Right renal cortex interstitium (tissue), 3 donors: ENCODE measurements at regions not wholly inside any gene's neighbourhood (a gene's known extent, or its start where the extent isn't known, plus 50 kb on each side); places are given as distances from the start of the nearest gene placed in this dataset.

Experiments
- DNase-seq, 3 donors: peaks; one replicate each; pipeline ENCODE4 v3.0.0-alpha.2; 2013; ENCODE audit warnings: low read depth in 3 of 3, low spot score in 2 of 3

- DNase-seq, result no peak
These were observed 246.8 kb upstream of the KCNG1 start for GRCh38 chr20:51269671-51270070.

GRCh38 chr20:51267679-51268078 lies 244.8 kb upstream of the KCNG1 start:
- no peak for DNase-seq

- no peak for DNase-seq
These were observed 243.4 kb upstream of the KCNG1 start for GRCh38 chr20:51266353-51266752.

DNA sequence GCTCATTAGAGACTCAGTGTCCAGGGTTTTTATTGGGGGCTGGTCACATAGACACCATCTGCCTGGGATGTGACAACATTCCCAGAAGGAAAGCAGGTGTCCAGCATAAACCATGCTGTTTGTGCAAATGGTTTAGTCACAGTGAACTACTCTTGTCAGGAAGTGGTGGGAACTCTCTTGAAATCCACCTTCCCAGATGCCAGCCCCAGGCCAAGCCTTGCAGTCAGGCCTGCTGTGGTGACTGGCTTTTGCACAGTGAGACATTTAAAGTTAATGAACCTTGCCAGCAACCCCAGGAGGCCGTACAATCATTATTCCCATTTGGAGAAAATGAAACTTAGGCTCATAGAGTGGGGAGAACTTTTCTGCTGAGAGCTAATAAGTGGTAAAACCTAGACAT lies 242.5 kb upstream of the KCNG1 start:
- no peak for DNase-seq

DNA sequence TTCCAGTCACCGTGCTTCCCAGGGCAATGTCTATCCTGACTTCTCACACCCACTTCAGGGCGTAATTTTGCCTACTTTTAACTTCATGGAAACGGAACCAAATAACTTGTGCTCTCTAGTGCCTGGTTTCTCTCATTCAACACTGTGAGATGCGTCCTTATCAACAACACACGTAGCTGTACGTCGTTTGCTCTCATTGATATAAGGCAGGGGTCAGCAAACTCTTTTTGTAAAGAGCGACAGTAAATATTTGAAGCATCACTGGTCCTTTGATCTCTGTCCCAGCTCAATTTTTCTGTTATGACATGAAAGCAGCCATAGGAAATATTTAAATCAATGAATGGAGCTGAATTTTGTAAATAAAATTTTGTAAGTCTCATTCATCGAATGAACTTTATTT lies 239.3 kb upstream of the KCNG1 start:
- no peak for DNase-seq

DNA sequence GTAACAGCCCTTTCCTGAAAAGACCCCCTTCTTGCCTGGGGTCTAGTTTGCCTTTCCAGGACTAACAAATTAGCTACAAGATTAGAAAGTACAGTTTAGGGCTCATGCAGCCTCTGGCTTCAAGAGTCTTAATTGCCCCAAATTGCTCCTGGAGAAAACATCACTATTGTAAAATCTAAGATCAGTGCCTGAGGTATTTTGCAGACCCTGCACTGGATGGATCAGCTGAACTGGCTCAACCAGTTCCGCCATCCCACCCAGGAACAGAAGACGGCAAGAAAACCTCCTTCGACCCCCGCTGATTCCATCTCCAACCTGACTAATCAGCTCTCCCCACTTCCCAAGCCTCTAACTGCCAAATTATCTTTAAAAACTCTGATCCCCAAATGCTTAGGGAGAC lies 236.5 kb upstream of the KCNG1 start:
- DNase-seq, result no peak

GRCh38 chr20:51258582-51259165 lies 235.8 kb upstream of the KCNG1 start:
- DNase-seq, result no peak

DNA sequence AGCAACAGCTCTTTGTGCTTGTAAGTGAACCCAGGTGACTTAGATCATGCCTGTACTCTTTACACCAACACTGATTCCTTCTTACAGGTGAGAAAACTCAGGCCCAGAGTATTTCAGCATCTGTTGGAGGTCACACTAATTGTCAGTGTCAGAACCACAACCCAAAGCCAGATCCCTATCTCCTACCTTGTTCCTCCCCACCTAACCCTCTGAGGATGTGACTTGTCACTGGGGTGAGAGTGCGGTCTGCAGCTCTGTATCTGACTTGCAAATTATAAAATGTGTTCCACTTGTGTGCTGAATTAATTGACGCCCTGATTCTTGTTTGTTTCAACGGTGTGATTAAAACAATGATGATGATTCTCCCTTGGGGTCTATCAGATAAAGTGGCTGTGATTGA lies 232.5 kb upstream of the KCNG1 start:
- no peak for DNase-seq

DNA sequence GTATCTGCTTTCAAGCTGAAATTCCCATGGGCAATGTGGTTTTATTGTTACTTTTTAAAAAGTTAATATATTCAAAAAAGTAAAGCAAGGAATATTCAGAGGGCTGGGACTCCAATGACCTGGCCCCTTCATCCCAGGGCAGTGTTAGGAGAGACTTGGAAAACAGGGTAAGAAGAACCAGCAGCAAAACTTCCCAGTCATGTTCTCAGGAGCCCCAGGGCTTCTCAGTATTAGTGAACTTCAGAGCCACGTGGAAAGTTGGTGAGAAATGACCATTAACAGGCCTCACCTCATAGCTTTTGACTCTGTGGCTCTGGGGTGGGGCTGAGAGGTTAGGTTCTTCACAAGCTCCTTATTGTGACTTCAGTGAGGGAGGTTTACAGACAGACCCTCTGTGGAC lies 230.4 kb upstream of the KCNG1 start:
- DNase-seq, result no peak

DNA sequence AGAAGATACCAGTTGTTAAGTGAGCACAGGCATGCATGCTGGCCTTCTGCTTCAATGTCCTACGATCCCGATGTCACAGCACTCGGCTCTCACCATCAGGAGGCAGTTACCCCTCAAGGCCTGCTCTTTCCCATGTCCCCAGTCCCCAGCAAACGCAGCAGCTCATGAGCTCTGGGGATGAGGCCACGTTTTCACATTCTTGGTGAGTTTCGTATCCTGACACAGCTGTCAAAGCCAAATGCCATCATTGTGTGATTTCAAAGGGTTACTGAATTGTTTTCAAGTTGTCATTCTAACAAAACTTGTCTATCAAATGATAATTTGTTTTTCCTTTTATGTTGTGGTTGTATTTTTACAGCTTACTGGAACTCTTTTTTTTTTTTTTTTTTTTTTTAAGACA lies 226.9 kb upstream of the KCNG1 start:
- DNase-seq, result no peak

- DNase-seq, result no peak
These were observed 226.3 kb upstream of the KCNG1 start for GRCh38 chr20:51249215-51249614.

DNA sequence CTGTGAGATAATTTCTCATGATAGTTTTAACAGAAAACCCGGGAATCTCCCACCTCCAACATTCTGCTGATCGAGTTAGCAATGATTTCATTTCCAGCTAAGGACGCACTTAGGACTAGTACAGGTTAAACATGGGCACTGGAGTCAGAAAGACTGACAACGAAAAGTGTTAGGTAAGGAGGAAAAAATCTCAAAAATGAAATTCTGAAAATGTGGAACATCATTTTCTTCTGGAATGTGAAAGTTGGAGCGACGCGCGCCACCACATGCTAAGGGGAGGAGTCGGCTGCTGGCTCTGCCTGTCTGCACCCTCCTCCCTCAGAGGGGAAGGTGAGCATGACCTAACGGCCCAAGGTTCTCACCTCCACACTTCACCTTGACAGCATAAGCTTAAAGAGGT lies 221.6 kb upstream of the KCNG1 start:
- DNase-seq, result no peak

GRCh38 chr20:51238675-51239305 lies 215.9 kb upstream of the KCNG1 start:
- no peak for DNase-seq

DNA sequence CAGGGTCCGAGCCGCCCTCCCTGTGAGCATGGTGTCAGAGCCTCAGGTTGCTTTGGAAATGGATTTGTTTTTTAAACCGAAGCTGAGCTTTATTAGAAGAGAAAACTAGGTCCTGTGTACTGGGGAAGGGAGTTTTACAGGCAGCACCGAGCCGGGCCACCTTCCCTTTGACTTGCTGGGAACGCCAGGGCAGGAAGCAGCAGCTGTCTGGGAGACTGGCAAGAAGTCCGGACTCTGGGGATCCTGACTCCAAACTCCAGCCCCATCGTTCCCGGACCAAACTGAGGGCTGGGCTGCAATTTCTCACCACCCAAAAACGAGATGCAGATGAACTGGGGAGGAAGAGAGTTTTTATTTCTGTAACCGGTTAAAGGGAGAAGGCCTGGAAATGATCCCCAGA lies 214.9 kb upstream of the KCNG1 start:
- no peak for DNase-seq

DNA sequence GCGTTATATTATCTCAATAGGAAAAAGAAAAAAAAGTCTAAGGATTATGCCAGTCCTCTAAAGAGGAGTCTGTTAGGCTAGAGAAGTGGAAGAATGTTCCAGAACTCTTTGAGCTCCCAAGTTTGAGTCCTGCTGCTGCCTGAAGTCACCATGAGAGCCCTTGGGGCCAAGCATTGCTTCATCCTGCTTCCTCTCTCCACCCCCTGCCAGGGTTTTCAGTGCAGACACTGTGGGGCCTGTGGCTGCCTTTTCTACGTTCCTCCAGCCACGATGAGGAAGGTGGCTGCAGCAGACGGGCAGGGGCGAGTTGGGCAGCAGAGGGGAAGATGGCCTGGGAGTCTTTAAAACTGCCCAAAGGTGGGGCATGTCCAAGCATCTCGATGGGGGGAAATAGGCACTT lies 214.4 kb upstream of the KCNG1 start:
- no peak for DNase-seq

DNA sequence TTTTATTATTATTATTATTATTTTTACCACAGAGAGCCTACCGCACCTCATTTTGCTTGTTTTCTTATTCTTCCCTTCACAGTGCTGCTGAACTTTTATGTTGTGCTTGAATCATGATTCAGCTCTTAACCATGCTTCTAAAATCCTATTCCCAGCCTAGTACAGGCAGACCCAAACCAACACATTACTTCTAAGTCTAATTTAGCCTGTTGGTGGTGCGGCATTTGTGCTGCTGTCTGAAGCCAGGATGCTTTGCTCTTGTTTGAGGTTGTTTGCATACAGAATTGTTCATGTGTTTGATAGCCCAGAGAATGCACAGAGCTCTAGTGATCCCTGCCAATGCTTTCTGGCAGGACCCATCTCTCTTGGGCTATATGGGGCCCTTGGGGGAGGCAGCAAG lies 213.5 kb upstream of the KCNG1 start:
- no peak for DNase-seq

GRCh38 chr20:51233345-51233744 lies 210.4 kb upstream of the KCNG1 start:
- DNase-seq, result no peak

DNA sequence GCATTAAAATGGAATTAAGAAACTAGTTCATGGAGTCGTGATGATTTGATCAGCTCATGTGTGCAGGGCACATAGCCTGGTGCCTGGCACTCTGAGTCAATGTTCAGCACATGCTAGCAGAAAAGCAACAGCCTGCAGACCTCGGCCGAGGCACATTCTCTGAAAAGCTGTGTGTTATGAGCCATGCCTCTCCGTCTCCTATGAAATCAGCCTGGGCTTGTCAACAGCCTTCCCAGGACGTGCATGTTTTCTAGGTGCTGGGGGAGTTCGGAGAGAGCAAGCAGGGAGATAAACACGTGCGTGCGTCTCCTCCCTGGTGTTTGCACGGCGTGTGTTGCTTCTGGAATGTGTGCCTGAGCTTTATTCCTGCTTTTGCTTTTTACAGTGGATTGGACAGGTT lies 207.8 kb upstream of the KCNG1 start:
- no peak for DNase-seq

GRCh38 chr20:51228763-51229162 lies 205.9 kb upstream of the KCNG1 start:
- no peak for DNase-seq

GRCh38 chr20:51227744-51228143 lies 204.8 kb upstream of the KCNG1 start:
- DNase-seq, result no peak

DNA sequence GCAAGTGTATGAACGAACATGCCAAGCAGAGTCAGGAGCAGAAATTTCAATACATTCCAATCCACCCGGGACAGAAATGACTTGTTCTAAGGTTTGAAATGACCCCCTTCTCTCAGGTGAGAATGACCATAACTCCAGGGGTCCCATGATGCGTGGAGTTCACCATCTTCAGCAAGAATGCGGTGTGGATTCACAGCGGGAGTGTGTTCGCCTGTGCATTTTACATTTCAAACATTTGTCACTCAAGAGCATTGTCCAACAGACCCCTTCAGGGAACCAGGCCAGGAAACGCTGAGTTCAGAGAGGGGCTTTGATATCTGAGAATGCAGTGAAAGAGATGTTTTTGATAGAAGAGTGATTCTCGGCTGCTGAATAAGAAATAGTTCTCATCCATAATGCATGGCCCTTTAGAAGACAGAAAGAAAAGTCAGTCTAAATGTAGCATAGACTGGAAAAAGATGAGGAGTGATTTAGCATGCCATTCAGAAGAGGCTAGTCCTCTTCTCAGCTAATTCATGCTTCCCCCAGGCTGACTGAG lies 200.3 kb upstream of the KCNG1 start:
- no peak for DNase-seq

DNA sequence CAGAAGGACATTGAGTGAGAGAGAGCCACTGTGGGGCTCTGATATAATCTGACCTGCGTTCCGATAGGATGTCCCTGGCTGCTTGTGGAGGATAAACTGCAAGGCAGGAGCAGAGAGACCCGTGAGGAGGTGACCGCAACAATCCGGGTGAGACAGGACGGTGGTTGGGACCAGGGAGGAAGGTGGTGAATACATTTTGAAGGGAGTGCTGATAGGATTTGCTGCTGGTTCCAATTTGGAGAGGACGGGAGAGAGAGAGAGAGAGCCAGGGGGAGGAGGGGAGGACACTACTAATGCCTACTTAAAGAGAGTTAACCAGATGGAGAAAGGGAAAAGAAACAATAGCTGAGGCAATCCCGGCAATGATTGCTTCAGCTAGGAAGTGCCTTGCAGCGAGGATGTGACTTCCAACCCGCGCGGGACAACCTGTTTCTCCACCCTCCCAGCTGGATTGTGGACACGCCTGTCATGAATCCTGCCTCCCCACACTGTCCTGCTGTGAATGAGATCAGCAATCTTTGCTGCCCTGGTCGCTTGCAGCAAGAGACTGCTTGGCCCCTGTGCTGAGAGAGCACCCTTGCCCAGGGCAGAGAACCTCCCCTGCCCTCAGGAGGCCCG lies 199.0 kb upstream of the KCNG1 start:
- no peak for DNase-seq
